ENCODE measurements at regions not wholly inside any gene's neighbourhood (a gene's known extent, or its start where the extent isn't known, plus 50 kb on each side); places are given as distances from the start of the nearest gene placed in this dataset.
"Not testable (repeated sequence)": the region's sequence is repeated elsewhere in the genome, so short reads cannot be mapped to it uniquely, and the experiment has no call there.

GRCh38 chr20:7799862-7800261 lies 140.4 kb downstream of the HAO1 start:
- Histone ChIP-seq H3K4me3 (ENCODE audit: low read depth in 1 of 2, low read length in 2 of 2) (no peak overlapping the region), H3K27me3 (ENCODE audit: control insufficient read depth in 1 of 2, insufficient read depth in 2 of 2, low read length in 2 of 2) (no peaks in the 10 kb centered on the region), H3K9me3 (ENCODE audit: low read length) (no peaks in the 10 kb centered on the region), H3K4me1 (ENCODE audit: insufficient read depth, low read length) (no peaks in the 10 kb centered on the region), H3K36me3 (ENCODE audit: insufficient read depth, low read length) (no peaks in the 10 kb centered on the region), H3K9ac (ENCODE audit: low read length) (no peak overlapping the region), H3K27ac (ENCODE audit: low read depth, low read length) (no peak overlapping the region)

GRCh38 chr20:7803411-7804151 lies 136.7 kb downstream of the HAO1 start:
- not testable (repeated sequence) for H3K4me3 ChIP-seq (ENCODE audit: low read depth in 1 of 2, low read length in 2 of 2); H3K27me3 ChIP-seq (ENCODE audit: control insufficient read depth in 1 of 2, insufficient read depth in 2 of 2, low read length in 2 of 2); H3K27ac ChIP-seq (ENCODE audit: low read depth, low read length); H3K9me3 ChIP-seq (ENCODE audit: low read length); H3K36me3 ChIP-seq (ENCODE audit: insufficient read depth, low read length); H3K4me1 ChIP-seq (ENCODE audit: insufficient read depth, low read length); H3K9ac ChIP-seq (ENCODE audit: low read length)

GRCh38 chr20:7806831-7807230 lies 133.4 kb downstream of the HAO1 start:
- Histone ChIP-seq H3K27me3 (ENCODE audit: control insufficient read depth in 1 of 2, insufficient read depth in 2 of 2, low read length in 2 of 2) (no peaks in the 10 kb centered on the region), H3K9ac (ENCODE audit: low read length) (no peak overlapping the region), H3K27ac (ENCODE audit: low read depth, low read length) (no peak overlapping the region), H3K4me3 (ENCODE audit: low read depth in 1 of 2, low read length in 2 of 2) (no peak overlapping the region), H3K4me1 (ENCODE audit: insufficient read depth, low read length) (no peaks in the 10 kb centered on the region), H3K9me3 (ENCODE audit: low read length) (no peaks in the 10 kb centered on the region), H3K36me3 (ENCODE audit: insufficient read depth, low read length) (no peaks in the 10 kb centered on the region)

GRCh38 chr20:7817286-7817685 lies 123.0 kb downstream of the HAO1 start:
- Histone ChIP-seq H3K9me3 (ENCODE audit: low read length) (no peaks in the 10 kb centered on the region), H3K36me3 (ENCODE audit: insufficient read depth, low read length) (no peaks in the 10 kb centered on the region), H3K4me3 (ENCODE audit: low read depth in 1 of 2, low read length in 2 of 2) (no peak overlapping the region), H3K9ac (ENCODE audit: low read length) (no peak overlapping the region), H3K27me3 (ENCODE audit: control insufficient read depth in 1 of 2, insufficient read depth in 2 of 2, low read length in 2 of 2) (no peaks in the 10 kb centered on the region), H3K4me1 (ENCODE audit: insufficient read depth, low read length) (no peaks in the 10 kb centered on the region), H3K27ac (ENCODE audit: low read depth, low read length) (no peak overlapping the region)

GRCh38 chr20:7818477-7818876 lies 121.8 kb downstream of the HAO1 start:
- no peak overlapping the region for H3K4me3 ChIP-seq (ENCODE audit: low read depth in 1 of 2, low read length in 2 of 2)

GRCh38 chr20:7820897-7821296 lies 119.4 kb downstream of the HAO1 start:
- Histone ChIP-seq H3K4me1 (ENCODE audit: insufficient read depth, low read length) (no peaks in the 10 kb centered on the region), H3K27me3 (ENCODE audit: control insufficient read depth in 1 of 2, insufficient read depth in 2 of 2, low read length in 2 of 2) (no peaks in the 10 kb centered on the region), H3K27ac (ENCODE audit: low read depth, low read length) (no peak overlapping the region), H3K4me3 (ENCODE audit: low read depth in 1 of 2, low read length in 2 of 2) (no peak overlapping the region), H3K9me3 (ENCODE audit: low read length) (peaks cover 4% of the 10 kb centered on the region), H3K36me3 (ENCODE audit: insufficient read depth, low read length) (no peaks in the 10 kb centered on the region), H3K9ac (ENCODE audit: low read length) (no peak overlapping the region)

More at GRCh38 chr20:7818477-7818876, 121.8 kb downstream of the HAO1 start:
- Histone ChIP-seq H3K9me3 (ENCODE audit: low read length) (peaks cover 4% of the 10 kb centered on the region), H3K27ac (ENCODE audit: low read depth, low read length) (no peak overlapping the region), H3K9ac (ENCODE audit: low read length) (no peak overlapping the region), H3K27me3 (ENCODE audit: control insufficient read depth in 1 of 2, insufficient read depth in 2 of 2, low read length in 2 of 2) (no peaks in the 10 kb centered on the region), H3K4me1 (ENCODE audit: insufficient read depth, low read length) (no peaks in the 10 kb centered on the region), H3K36me3 (ENCODE audit: insufficient read depth, low read length) (no peaks in the 10 kb centered on the region)

- Histone ChIP-seq H3K27me3 (ENCODE audit: control insufficient read depth in 1 of 2, insufficient read depth in 2 of 2, low read length in 2 of 2) (no peaks in the 10 kb centered on the region), H3K9me3 (ENCODE audit: low read length) (peaks cover 4% of the 10 kb centered on the region), H3K27ac (ENCODE audit: low read depth, low read length) (no peak overlapping the region), H3K4me1 (ENCODE audit: insufficient read depth, low read length) (no peaks in the 10 kb centered on the region), H3K4me3 (ENCODE audit: low read depth in 1 of 2, low read length in 2 of 2) (no peak overlapping the region), H3K9ac (ENCODE audit: low read length) (no peak overlapping the region), H3K36me3 (ENCODE audit: insufficient read depth, low read length) (no peaks in the 10 kb centered on the region)
Observed at GRCh38 chr20:7822772-7823171, 117.5 kb downstream of the HAO1 start.

- no peaks in the 10 kb centered on the region for H3K36me3 ChIP-seq (ENCODE audit: insufficient read depth, low read length)
Observed at GRCh38 chr20:7828437-7828836, 111.8 kb downstream of the HAO1 start.

GRCh38 chr20:7829031-7829430 lies 111.2 kb downstream of the HAO1 start:
- Histone ChIP-seq H3K27me3 (ENCODE audit: control insufficient read depth in 1 of 2, insufficient read depth in 2 of 2, low read length in 2 of 2) (no peaks in the 10 kb centered on the region), H3K4me3 (ENCODE audit: low read depth in 1 of 2, low read length in 2 of 2) (no peak overlapping the region), H3K27ac (ENCODE audit: low read depth, low read length) (no peak overlapping the region), H3K4me1 (ENCODE audit: insufficient read depth, low read length) (peaks cover 12% of the 10 kb centered on the region), H3K36me3 (ENCODE audit: insufficient read depth, low read length) (no peaks in the 10 kb centered on the region), H3K9me3 (ENCODE audit: low read length) (no peaks in the 10 kb centered on the region), H3K9ac (ENCODE audit: low read length) (no peak overlapping the region)

More at GRCh38 chr20:7828437-7828836, 111.8 kb downstream of the HAO1 start:
- no peaks in the 10 kb centered on the region for H3K9me3 ChIP-seq (ENCODE audit: low read length)
- H3K9ac ChIP-seq (ENCODE audit: low read length) = no peak overlapping the region
- no peak overlapping the region for H3K27ac ChIP-seq (ENCODE audit: low read depth, low read length)
- peak overlapping the region in 1 of 2 donors; percentile 0 for H3K4me3 ChIP-seq (ENCODE audit: low read depth in 1 of 2, low read length in 2 of 2)
- H3K27me3 ChIP-seq (ENCODE audit: control insufficient read depth in 1 of 2, insufficient read depth in 2 of 2, low read length in 2 of 2) = no peaks in the 10 kb centered on the region
- H3K4me1 ChIP-seq (ENCODE audit: insufficient read depth, low read length) = peaks cover 12% of the 10 kb centered on the region

GRCh38 chr20:7829776-7830175 lies 110.5 kb downstream of the HAO1 start:
- no peaks in the 10 kb centered on the region for H3K27me3 ChIP-seq (ENCODE audit: control insufficient read depth in 1 of 2, insufficient read depth in 2 of 2, low read length in 2 of 2)
- no peak overlapping the region for H3K4me3 ChIP-seq (ENCODE audit: low read depth in 1 of 2, low read length in 2 of 2)
- H3K36me3 ChIP-seq (ENCODE audit: insufficient read depth, low read length) = no peaks in the 10 kb centered on the region
- no peak overlapping the region for H3K27ac ChIP-seq (ENCODE audit: low read depth, low read length)
- H3K4me1 ChIP-seq (ENCODE audit: insufficient read depth, low read length) = peaks cover 12% of the 10 kb centered on the region
- H3K9me3 ChIP-seq (ENCODE audit: low read length) = no peaks in the 10 kb centered on the region
- H3K9ac ChIP-seq (ENCODE audit: low read length) = no peak overlapping the region

Data from muscle layer of colon (tissue), 2 donors.